GM12892 (cell line): ENCODE measurements at regions not wholly inside any gene's neighbourhood (a gene's known extent, or its start where the extent isn't known, plus 50 kb on each side); places are given as distances from the start of the nearest gene placed in this dataset.

ENCODE experiments used
- POLR2A ChIP-seq: IDR thresholded peaks from 2 replicates; pipeline ENCODE4 v1.6.1; 2011; ENCODE audit warnings: low read depth, low read length, control low read depth
- POLR2AphosphoS5 ChIP-seq: IDR thresholded peaks from 2 replicates; pipeline ENCODE4 v1.6.1; 2011; ENCODE audit warnings: low read depth, low read length, control low read depth
- TAF1 ChIP-seq: IDR thresholded peaks from 2 replicates; pipeline ENCODE4 v1.6.1; 2011; ENCODE audit warnings: low read depth, mild to moderate bottlenecking, control low read depth, low read length, borderline replicate concordance

GRCh38 chr4:155604718-155605626, 61.7 kb upstream of the GUCY1A1 start:
- no peak for TF ChIP-seq POLR2A
- no peak for TF ChIP-seq POLR2AphosphoS5
- TF ChIP-seq TAF1, result no peak
